AG04450 (cell line): ENCODE measurements at regions not wholly inside any gene's neighbourhood (a gene's known extent, or its start where the extent isn't known, plus 50 kb on each side); places are given as distances from the start of the nearest gene placed in this dataset.

ENCODE experiments used
- CTCF ChIA-PET: fragments of 300-600, 350-600 bp; formaldehyde crosslinking; extraction: SDS; loops from one replicate; lab custom pipeline; 2022; ENCODE audit warnings: antibody characterized with exemption, inconsistent platforms; lab: Charles Lee
- POLR2A ChIA-PET: fragments of 350-600 bp; formaldehyde crosslinking; extraction: SDS; loops from one replicate; lab custom pipeline; 2021; ENCODE audit warnings: antibody characterized with exemption, inconsistent platforms; lab: Yijun Ruan, JAX
- DNase-seq: peaks from one replicate; pipeline ENCODE4 v3.0.0-alpha.2; 2011; ENCODE audit warnings: low read depth, low spot score
- H3K27ac ChIP-seq: one replicate; pipeline ENCODE4 v1.5.1; 2012; ENCODE audit warnings: low read depth, low read length, control low read depth
- H3K27me3 ChIP-seq: one replicate; pipeline ENCODE4 v1.6.0; 2012; ENCODE audit warnings: low read length; ENCODE audit not compliant: control insufficient read depth, insufficient read depth
- H3K4me3 ChIP-seq: 2 replicates; pipeline ENCODE4 v1.5.1; 2011; ENCODE audit warnings: mild to moderate bottlenecking, low read depth, low read length, control low read depth
- H3K9me3 ChIP-seq: 2 replicates; pipeline ENCODE4 v1.5.1; 2012; ENCODE audit warnings: low read length; ENCODE audit not compliant: control insufficient read depth, insufficient read depth
- TF ChIP-seq, protein P1 (sequence below): IDR thresholded peaks from 2 replicates; pipeline ENCODE4 v1.5.1; 2011; ENCODE audit warnings: low read depth, low read length, control low read depth, inconsistent platforms

DNA sequence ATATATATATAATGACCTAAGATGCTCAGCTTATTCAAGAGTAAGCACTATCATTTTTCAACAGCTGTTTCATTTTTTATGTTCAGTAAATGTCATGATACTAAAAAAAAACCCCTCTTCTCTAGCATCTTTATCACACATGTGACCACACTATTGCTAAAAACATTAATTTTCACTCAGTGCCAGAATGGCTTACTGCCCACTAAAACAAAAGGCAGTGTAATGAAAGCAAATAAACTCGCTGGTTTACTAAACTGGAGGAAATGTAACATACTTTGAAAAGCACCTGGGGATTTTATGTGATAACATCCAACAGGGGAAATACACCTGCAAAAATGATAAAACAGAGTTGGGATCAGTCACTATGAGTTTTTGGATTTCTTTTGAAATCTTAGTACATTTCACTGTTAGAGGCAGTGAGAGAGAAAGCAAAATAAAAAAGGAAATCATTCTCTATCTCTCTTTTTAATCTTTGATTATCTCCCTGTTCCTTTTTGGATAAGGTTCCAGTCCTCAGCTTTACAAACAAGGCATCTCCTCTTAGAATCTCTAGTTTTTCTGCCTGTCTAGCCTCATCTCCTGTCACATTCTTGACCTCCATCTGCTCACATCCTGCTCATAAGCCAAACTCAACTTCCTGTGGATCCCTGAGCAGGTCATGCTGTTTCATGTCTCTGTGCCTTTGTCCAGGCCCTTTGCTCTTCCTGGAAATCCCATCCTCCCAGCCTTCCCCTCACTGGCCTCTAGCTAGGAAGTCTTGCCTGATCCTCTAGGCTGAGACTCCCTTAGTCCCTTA is 338.0 kb downstream of the MAN2A1 start:
- no peaks in the 10 kb centered on the region for H3K27me3 ChIP-seq
- no peaks in the 10 kb centered on the region for H3K9me3 ChIP-seq
- ChIA-PET POLR2A (no interaction called here), CTCF (no interaction called here)
- TF ChIP-seq, protein P1, sequence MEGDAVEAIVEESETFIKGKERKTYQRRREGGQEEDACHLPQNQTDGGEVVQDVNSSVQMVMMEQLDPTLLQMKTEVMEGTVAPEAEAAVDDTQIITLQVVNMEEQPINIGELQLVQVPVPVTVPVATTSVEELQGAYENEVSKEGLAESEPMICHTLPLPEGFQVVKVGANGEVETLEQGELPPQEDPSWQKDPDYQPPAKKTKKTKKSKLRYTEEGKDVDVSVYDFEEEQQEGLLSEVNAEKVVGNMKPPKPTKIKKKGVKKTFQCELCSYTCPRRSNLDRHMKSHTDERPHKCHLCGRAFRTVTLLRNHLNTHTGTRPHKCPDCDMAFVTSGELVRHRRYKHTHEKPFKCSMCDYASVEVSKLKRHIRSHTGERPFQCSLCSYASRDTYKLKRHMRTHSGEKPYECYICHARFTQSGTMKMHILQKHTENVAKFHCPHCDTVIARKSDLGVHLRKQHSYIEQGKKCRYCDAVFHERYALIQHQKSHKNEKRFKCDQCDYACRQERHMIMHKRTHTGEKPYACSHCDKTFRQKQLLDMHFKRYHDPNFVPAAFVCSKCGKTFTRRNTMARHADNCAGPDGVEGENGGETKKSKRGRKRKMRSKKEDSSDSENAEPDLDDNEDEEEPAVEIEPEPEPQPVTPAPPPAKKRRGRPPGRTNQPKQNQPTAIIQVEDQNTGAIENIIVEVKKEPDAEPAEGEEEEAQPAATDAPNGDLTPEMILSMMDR = no peak
- H3K4me3 ChIP-seq = no peak overlapping the region
- no peak overlapping the region for H3K27ac ChIP-seq
- no peak for DNase-seq

DNA sequence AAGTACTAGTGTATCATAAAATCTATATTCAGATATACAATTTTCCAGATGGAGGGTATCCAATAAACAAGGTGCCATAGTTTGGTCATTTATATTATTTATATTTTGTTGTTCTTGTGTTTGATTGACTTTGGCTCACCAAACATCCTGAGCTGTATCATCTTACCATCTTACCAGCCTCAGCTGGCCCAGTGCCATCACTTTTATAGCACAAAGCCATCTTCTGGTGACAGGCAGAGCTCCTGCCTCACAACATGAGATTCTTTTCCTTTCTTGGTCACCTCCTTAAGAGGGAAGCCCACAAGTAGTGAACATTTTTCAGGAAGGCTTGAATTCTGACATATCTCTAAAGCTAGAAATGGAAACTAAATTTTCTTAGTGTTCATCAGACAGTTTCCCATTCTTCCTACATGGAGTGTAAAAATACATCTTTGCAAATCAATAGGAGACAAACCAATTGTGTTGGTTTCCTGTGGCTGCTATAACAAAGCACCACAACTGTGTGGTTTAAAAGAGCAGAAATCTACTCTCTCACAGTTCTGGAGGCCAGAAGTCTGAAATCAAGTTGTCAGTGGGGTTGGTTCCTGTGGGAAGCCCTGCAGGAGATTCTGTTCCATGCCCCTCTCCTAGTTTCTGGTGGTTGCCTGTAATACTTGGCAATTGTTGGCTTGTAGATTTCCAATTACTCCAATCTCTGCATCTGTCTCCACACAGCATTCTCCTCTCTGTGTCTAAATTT is 341.8 kb downstream of the MAN2A1 start:
- ChIA-PET POLR2A (no interaction called here), CTCF (interaction anchor here (0.7 kb wide), 2 partner anchors 94 to 347 kb away, joined by 3 read pairs; no protein-coding TSS in a partner anchor)
- no peak overlapping the region for H3K27ac ChIP-seq
- no peak for DNase-seq
- H3K9me3 ChIP-seq = no peaks in the 10 kb centered on the region
- H3K27me3 ChIP-seq = no peaks in the 10 kb centered on the region
- no peak overlapping the region for H3K4me3 ChIP-seq
- TF ChIP-seq, protein P1 = no peak

DNA sequence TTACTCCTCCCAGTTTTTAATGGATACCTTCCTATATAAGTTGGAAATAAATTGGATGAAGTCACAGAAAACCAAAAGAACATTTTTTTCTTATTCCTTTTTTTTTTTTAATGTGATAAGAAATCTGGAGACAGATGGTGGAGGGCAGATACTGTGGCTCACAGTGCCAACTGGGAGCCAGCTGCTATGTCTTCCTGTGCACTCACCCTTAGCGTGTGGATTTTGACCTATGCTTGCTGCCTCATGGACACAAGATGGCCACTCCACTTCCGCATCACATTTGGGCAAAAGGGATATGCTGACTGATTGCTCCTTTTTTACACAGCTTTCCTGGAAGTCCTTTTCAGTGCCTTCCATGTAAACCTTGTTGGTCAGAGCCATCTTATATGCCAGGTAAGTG is 342.6 kb downstream of the MAN2A1 start:
- TF ChIP-seq, protein P1 = no peak
- Histone ChIP-seq H3K27ac (no peak overlapping the region), H3K4me3 (no peak overlapping the region), H3K9me3 (no peaks in the 10 kb centered on the region), H3K27me3 (no peaks in the 10 kb centered on the region)
- ChIA-PET CTCF (no interaction called here), POLR2A (no interaction called here)
- no peak for DNase-seq

DNA sequence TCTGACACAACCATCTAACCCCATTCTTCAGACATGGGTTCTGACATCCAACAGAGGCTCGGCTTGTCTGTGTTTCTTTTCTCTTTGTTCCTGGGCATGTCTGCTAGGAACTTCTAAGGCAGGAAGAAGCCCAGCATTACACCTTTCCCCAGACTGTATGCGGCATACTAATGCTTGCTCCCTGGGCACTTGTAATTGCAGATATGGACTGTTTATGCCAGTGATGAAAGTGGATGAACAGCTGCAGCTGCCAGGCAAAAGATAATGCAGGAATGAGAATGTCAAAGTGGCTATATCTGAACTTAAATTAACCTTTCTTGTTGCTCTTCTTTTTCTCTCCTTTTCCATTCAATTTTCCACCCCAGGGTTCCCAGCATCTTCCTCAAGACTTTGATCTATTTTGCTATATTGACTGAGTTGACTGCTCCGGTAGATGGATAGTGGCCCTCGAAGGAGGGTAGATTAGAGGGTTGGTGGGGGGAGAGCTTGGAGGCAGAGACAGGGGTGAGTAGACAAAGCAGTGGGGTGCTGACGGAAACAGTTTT is 344.4 kb downstream of the MAN2A1 start:
- H3K4me3 ChIP-seq = no peak overlapping the region
- DNase-seq = no peak
- TF ChIP-seq, protein P1 = no peak
- POLR2A ChIA-PET = no interaction called here
- no peaks in the 10 kb centered on the region for H3K27me3 ChIP-seq
- H3K9me3 ChIP-seq = no peaks in the 10 kb centered on the region
- H3K27ac ChIP-seq = no peak overlapping the region
- CTCF ChIA-PET = no interaction called here
